BJ (cell line): ENCODE measurements at regions not wholly inside any gene's neighbourhood (a gene's known extent, or its start where the extent isn't known, plus 50 kb on each side); places are given as distances from the start of the nearest gene placed in this dataset.

Experiments
- CTCF ChIA-PET: fragments of 350-600 bp; formaldehyde crosslinking; extraction: SDS; loops from one replicate; lab custom pipeline; 2021; ENCODE audit warnings: antibody characterized with exemption, inconsistent platforms; lab: Yijun Ruan, JAX
- POLR2A ChIA-PET: fragments of 300-600 bp; sonication (Branson Sonifier 250); formaldehyde crosslinking; extraction: SDS; loops from one replicate; lab custom pipeline; 2021; ENCODE audit warnings: antibody characterized with exemption; lab: Charles Lee
- DNase-seq: peaks from one replicate; pipeline ENCODE4 v3.0.0-alpha.2; 2011; ENCODE audit warnings: low read depth
- H3K27me3 ChIP-seq: 2 replicates; pipeline ENCODE4 v1.6.0; 2011; ENCODE audit warnings: low read length; ENCODE audit not compliant: control insufficient read depth, insufficient read depth
- H3K36me3 ChIP-seq: 2 replicates; pipeline ENCODE4 v1.5.1; 2011; ENCODE audit warnings: low read length; ENCODE audit not compliant: control insufficient read depth, insufficient read depth
- H3K4me3 ChIP-seq: 2 replicates; pipeline ENCODE4 v1.5.1; 2011; ENCODE audit warnings: low read depth, mild to moderate bottlenecking, control low read depth, low read length
- TF ChIP-seq, protein P1 (sequence below): IDR thresholded peaks from 2 replicates; pipeline ENCODE4 v1.5.1; 2011; ENCODE audit warnings: low read depth, mild to moderate bottlenecking, control low read depth, inconsistent platforms, low read length, moderate library complexity; ENCODE audit not compliant: insufficient read depth

DNA sequence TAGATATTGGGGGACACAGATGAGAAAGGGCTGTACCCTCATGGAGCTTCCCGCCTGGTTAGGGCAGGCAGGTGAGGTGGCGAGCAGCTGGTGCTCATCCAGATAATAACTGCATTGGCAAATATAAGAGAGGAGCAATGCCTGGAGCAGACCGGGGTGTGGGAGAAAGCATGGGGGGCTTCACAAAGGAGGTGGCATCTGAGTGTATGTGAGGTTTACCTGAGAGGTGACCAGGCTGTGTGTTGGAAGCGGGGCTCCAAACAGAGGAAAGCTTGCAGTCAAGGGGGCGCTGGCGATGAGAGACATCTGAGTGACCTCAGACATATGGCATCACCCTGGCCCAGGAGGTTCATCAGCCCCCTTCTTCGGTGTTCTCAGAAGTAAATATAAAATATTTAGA is 72.1 kb upstream of the PMEPA1 start:
- peaks cover 8% of the 10 kb centered on the region for H3K27me3 ChIP-seq
- POLR2A ChIA-PET = no interaction called here

GRCh38 chr20:57780906-57781305 is 71.1 kb upstream of the PMEPA1 start:
- Histone ChIP-seq H3K36me3 (no peaks in the 10 kb centered on the region), H3K4me3 (no peak overlapping the region), H3K27me3 (peaks cover 10% of the 10 kb centered on the region)
- no peak for DNase-seq
- TF ChIP-seq, protein P1, sequence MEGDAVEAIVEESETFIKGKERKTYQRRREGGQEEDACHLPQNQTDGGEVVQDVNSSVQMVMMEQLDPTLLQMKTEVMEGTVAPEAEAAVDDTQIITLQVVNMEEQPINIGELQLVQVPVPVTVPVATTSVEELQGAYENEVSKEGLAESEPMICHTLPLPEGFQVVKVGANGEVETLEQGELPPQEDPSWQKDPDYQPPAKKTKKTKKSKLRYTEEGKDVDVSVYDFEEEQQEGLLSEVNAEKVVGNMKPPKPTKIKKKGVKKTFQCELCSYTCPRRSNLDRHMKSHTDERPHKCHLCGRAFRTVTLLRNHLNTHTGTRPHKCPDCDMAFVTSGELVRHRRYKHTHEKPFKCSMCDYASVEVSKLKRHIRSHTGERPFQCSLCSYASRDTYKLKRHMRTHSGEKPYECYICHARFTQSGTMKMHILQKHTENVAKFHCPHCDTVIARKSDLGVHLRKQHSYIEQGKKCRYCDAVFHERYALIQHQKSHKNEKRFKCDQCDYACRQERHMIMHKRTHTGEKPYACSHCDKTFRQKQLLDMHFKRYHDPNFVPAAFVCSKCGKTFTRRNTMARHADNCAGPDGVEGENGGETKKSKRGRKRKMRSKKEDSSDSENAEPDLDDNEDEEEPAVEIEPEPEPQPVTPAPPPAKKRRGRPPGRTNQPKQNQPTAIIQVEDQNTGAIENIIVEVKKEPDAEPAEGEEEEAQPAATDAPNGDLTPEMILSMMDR = no peak
- CTCF ChIA-PET = no interaction called here
- POLR2A ChIA-PET = no interaction called here

More for the DNA sequence above, 72.1 kb upstream of the PMEPA1 start:
- CTCF ChIA-PET = no interaction called here
- no peaks in the 10 kb centered on the region for H3K36me3 ChIP-seq
- no peak for DNase-seq
- no peak overlapping the region for H3K4me3 ChIP-seq
- TF ChIP-seq, protein P1 = no peak

DNA sequence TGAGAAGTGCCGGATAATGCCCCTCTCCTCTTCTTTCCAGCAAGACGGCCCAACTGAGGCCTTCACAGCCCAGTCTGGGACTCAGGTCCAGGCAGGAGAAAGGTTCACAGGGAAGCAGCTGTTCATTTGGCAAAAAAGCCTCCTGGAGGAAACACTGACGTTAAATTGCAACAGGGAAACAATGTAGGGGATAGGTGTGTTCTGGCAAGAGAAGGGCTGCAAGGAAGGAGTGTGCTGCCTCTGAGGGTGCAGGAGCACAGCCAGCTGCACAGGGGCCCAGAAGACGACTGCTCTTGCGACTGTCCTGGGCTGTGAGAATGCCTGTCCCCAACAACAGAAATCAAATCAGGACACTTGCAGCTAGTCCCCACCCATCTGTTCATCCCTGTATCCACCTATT is 70.6 kb upstream of the PMEPA1 start:
- DNase-seq = no peak
- Histone ChIP-seq H3K4me3 (no peak overlapping the region), H3K27me3 (peaks cover 13% of the 10 kb centered on the region), H3K36me3 (no peaks in the 10 kb centered on the region)
- TF ChIP-seq, protein P1 = no peak
- ChIA-PET POLR2A (no interaction called here), CTCF (interaction anchor here (0.6 kb wide), 1 partner anchor 9 kb away, joined by 3 read pairs; no protein-coding TSS in a partner anchor)

DNA sequence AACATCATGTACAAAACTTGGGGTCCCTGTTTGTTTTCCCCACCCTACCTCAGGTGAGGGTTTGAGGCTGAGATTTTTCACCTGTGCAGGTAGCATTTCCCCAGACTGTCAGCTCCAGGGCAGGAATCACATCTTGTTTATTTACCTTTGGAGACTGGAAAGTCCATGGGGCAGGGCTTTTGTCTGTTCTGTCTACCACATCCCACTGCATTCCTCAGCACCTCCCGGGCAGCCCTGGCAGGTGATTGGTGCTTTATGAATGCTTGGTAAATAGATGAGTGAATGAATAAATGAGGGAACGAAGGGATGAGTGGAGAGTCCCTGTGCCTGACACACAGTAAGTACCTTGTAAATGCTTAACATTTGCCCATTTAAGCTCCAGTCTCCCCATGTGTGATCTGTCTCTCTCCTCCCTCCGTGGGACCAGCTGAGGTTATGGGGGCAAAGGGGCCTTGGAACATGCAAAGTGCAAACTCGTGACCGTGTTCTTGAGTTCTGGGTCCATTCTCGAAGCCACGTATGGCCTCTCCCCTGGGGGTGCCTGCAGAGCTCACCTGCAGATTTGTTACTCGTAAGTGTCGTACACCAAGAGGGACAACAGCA is 69.7 kb upstream of the PMEPA1 start:
- CTCF ChIA-PET = no interaction called here
- POLR2A ChIA-PET = no interaction called here
- H3K27me3 ChIP-seq = peaks cover 13% of the 10 kb centered on the region
- no peak for DNase-seq
- H3K36me3 ChIP-seq = no peaks in the 10 kb centered on the region
- TF ChIP-seq, protein P1 = no peak
- H3K4me3 ChIP-seq = no peak overlapping the region

- Histone ChIP-seq H3K4me3 (no peak overlapping the region), H3K36me3 (no peaks in the 10 kb centered on the region), H3K27me3 (peaks cover 10% of the 10 kb centered on the region)
- TF ChIP-seq, protein P1 = no peak
- CTCF ChIA-PET = no interaction called here
- no peak for DNase-seq
- POLR2A ChIA-PET = no interaction called here
Observed at GRCh38 chr20:57777911-57778310, 68.1 kb upstream of the PMEPA1 start.
